Posterior vena cava (tissue), 2 donors: ENCODE measurements at regions not wholly inside any gene's neighbourhood (a gene's known extent, or its start where the extent isn't known, plus 50 kb on each side); places are given as distances from the start of the nearest gene placed in this dataset.

Experiments
- DNase-seq: peaks from one replicate; pipeline ENCODE4 v3.0.0-alpha.2; 2020; ENCODE audit warnings: low spot score
- intact Hi-C, 2 donors: fragments of 100-400 bp; cut with DNase I; formaldehyde crosslinking; loops; one replicate each; pipeline versions ENCODE4 v1.14.1 to v1.14.2; 2022 to 2023
- donor health status: DM: yes; HTN: yes; CAD: no.
- donor health status: DM: yes; HTN: yes; CAD: no.

DNA sequence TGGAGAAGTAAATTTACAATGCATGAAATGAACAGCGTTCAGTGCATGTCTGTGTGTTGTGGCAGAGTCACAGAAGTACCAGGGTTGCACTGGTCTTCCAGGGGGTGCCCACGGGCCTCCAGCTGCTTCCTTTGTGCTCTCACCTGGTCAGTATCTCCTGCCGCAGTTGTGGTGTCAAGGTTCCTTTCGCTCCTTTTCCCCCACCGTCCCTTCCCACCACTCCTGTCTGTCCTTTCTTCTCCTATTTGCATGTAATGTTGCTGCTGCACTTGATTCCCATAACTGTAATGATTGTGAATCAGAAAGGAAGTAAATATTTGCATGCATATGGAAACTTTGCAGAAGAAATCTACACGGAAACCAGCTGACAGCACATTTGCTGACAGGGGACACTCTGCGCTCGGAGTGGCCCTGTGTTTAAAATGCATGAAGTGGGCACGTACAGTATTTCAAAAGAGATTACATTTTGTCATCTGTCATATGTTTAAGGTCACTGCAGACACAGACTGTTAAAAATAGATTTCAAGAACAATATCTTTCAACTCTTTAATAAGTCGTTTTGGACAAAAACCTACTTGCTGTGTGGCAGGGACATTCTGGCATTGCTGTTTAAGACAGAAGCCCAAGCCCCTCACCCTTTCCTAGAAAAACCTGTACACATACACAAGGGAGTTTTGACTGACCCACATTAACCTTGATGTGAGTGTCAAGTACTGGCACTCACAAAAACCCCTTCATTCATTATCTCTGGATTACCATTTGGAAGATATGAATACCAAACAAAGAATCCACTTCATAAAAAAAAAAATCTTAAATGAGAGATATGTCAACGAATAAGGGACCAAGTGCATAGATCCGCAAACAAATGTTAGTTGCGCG lies 336.7 kb upstream of the KLF6 start:
- intact Hi-C loops = no loop called here
- DNase-seq = no peak

DNA sequence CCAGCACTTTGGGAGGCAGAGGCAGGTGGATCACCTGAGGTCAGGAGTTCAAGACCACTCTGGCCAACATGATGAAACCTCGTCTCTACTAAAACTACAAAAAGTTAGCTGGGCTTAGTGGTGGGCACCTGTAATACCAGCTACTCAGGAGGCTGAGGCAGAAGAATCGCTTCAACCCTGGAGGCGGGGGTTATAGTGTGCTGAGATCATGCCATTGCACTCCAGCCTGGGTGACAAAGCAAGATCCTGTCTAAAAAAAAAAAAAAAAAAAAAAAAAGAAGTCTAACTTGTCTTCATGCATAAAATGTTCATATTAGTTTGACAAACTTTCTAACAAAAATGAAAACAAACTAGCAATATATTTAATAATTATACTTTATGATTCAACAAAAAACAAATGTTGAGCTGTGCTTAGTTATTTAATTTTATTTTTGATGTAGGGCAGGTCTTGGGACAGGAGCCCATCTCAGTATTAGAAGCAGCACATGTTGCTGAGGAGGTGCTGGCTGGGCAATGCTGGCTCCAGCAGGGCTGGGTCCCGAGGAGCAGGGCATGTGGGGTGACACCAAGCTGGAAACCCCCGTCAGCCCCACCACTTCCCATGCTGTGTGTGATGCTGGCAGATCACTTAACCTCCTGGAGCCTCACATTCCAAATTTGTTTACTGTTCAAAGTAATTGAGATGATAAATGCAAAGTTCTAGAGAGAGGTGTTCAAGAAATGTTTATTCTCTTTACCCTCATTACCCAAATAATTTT lies 335.3 kb upstream of the KLF6 start:
- DNase-seq = no peak
- intact Hi-C loops = no loop called here

DNA sequence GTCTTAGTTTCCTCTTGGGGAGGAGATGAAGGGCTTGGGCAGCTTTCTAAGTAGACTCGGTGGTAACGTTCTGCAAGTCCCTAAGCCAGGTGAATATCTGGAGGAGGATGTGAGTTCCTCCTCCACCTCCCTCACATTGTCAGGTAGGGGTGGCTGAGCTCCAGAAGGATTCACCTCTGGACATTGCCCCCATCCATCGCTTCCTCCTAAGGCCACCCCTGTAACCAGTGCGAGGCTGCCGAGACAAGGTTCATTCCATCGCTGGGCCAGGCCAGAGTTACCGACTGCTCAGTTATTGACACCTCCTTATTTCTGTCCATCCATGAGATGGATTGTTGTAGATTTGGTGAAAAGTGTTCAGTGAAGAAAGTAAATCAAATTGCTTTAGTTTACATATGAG lies 334.1 kb upstream of the KLF6 start:
- no peak for DNase-seq
- intact Hi-C loops = no loop called here

DNA sequence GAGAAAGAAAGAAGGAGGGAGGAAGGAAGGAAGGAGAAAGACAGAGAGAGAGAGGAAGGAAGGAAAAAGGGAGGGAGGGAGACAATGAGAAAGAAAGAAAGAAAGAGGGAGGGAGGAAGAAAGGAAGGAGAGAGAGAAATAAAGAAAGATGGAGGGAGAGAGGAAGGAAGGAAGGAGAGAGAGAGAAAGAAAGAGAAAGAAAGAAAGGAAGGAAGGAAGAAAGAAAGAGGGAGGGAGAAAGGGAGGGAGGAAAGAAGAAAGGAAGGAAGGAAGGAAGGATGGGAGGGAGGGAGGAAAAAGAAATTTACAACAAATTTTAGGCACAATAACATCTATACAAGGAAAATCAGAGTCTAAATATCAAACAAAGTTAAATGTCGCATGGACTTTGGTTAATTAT lies 332.6 kb upstream of the KLF6 start:
- DNase-seq = no peak
- intact Hi-C loops = no loop called here

DNA sequence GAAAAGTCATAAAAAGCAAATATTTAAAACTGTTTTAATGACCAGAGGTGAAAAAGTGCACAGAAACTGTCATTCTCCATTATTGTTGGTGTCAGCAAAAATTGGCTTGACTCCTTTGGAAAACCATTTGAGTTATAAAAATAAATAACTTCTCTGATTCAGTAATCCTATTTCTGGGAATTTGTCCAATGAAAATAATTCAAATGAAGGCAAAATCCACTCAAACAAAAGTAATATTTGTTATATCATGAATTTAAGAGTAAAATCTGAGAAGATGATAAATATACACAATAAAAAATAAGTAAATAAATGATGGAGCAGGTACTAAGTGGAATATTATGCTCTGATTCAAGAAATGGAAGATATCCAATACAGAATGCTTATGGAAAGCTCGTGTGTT lies 326.6 kb upstream of the KLF6 start:
- intact Hi-C loops = no loop called here
- no peak for DNase-seq

DNA sequence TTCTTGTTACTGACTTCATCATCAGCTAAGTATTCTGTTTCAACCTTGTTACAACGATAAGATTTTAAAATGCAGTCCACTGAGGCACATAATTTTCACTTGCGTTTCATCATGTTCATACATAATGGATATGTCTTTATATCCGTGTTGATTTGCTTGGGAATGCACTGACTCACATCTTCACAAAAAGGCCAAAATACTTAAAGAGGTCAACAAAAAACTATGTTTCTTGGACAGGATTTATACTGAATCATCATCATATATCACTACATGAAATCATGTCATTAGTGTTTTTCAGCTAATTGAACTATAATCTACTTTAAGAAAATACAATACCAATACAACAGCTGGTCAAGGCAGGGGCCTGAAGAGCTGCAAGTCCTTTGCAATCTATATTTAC lies 324.5 kb upstream of the KLF6 start:
- intact Hi-C loops = no loop called here
- DNase-seq = no peak

DNA sequence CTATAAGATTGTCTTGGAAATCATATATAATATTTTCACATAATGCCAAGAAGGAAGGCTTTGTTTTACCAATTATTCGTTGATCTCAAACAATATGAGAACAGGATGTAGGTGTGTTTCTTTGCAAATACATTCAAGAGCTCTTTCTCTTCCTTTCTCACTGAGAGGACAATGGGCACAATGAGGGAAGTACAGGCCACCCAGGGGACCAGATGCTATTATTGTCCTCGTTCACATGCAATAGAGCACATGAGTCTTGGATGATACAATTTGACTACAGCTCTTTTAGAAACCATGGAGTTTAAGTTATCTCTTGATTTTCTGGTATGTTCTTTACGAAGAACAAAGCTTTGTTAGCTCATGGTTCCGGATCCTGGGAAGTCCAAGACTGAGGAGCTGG lies 323.7 kb upstream of the KLF6 start:
- no peak for DNase-seq
- intact Hi-C loops = no loop called here

DNA sequence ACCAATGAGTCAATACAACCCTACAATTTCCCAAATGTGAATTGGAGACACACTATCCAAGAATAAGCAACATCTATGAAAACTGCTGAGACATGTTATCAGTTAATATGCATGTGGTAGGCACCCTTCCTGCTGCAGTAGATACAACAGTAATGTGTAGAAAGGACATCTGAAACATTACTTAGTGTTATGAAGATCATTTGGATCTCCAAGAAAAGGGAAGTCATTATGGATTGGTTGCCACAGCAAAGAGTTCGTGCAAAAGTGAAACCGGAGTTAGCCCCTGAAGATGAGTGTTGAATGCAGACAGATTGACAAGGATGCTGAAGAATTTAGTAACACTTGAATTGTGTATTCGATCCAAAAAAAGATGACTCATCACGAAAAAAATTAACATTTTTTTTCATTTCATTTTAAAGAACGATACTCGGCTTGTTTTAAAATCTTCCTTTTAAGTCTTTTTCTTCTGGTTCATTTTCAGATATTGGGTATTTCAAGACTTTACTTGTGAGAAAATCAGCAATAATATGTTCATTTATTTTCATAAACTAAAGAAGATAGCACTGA lies 322.4 kb upstream of the KLF6 start:
- no peak for DNase-seq

DNA sequence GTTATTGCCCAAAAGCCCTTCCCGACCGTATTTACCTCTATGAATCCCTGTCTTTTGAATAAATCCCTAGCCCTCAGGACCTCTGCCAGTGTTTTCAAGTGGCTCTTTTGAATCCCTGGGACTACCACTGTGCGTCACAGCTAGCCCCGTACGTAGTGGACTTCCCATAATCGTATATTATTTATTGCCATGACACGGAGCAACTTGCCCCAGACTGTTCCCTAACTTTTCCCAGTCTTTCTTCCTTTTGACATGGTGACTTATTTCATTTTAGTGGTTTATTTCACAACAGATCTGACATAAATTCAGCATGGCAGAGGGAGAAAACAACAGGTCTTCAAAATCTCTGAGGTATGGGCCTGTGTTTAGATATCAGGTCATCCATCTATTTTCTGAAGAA lies 318.6 kb upstream of the KLF6 start:
- no peak for DNase-seq

More for the DNA sequence above, 322.4 kb upstream of the KLF6 start:
- intact Hi-C loops = no loop called here

DNA sequence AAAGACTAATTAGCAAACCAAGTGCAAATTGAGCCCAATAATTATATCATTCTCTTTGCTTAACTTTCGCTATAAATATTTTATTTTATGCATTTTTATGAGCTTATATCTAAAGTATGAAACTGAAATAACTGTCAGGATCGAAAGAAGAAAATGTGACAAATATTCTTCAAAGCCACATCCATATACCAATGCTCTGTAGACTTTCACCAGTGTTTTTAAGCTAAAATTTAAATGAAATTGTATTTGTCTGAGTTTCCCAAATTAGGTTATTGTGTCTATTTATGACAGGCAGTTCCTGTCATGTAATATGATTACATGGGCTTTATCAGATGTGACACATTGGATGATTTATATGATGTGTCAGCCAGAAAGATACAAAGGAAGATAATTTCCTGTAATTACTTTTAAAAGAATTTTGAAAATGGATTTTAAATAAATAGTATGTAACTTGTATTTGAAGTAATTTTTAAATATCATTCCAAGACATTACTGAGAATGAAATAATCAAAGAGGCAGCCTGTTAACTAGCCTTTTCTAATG lies 317.9 kb upstream of the KLF6 start:
- intact Hi-C loops = no loop called here
- no peak for DNase-seq

More for the DNA sequence above, 318.6 kb upstream of the KLF6 start:
- intact Hi-C loops = no loop called here

DNA sequence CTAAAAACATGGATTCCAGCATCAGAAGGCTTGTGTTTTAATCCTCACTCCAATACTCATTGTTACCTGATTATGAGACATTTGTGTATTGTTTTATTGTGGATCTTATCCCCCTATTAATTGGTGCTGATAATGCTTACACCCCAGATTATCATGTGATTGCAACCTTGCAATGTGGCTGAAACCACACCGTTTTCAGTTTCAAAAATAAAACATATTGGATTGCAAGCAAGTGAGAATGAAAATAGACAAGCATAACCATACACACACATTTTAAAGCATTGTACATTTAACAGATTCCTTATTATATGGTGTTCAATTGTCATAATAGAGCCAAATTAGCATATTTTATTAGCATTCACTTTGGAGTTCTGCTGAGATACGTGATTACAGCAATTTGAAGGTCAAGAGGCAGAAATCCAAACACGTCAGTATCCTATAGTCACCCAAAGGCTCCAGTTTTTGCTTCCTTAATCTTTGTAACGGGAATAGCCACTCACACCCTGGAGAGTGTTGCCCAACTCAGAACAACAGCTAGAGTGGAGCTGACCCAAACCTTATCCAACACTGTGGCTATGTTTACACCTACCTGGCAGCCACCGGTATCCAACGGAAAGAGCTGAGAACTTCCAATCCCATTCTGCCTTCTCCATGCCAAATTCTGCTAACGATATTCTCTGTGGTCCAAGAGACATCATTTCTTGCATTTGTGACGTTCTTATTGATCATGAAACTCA lies 317.1 kb upstream of the KLF6 start:
- intact Hi-C loops = no loop called here
- DNase-seq = no peak

DNA sequence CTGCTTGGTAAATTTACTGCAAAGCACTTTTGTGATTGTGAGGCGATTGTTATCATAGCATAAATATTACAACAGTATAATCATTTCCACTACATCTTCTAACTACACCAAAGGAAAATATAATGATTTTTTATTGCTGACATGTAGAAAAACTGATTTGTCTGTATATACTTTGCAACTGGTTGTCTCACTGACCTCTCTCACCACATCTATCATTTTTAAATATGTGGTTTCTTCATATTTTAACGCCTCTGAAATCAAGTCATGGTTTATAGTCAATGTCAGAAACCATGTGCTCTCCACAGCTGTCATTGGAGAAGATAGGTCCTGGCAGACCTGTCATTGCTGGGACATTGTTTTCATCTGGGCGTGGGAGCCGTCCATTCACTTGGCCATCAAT lies 315.4 kb upstream of the KLF6 start:
- no peak for DNase-seq
- intact Hi-C loops = no loop called here

DNA sequence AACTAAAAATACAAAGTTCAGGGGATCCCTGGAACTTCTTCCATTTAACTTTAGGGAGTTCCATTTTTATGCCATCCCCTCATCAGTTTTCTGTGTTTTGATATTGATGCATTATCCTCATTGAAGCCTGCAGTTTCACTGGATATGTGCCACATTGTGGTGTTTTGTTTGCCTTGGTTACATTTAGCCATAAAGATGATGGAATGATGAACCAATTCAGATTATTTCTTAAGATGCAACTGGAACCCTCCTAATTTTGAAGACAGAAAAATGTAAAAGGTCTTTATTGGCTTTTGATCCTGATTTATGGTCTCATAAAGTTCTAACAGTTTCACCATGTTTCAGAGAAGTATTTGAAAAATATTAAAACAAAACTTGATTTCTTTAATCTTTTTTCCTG lies 314.2 kb upstream of the KLF6 start:
- DNase-seq = no peak

DNA sequence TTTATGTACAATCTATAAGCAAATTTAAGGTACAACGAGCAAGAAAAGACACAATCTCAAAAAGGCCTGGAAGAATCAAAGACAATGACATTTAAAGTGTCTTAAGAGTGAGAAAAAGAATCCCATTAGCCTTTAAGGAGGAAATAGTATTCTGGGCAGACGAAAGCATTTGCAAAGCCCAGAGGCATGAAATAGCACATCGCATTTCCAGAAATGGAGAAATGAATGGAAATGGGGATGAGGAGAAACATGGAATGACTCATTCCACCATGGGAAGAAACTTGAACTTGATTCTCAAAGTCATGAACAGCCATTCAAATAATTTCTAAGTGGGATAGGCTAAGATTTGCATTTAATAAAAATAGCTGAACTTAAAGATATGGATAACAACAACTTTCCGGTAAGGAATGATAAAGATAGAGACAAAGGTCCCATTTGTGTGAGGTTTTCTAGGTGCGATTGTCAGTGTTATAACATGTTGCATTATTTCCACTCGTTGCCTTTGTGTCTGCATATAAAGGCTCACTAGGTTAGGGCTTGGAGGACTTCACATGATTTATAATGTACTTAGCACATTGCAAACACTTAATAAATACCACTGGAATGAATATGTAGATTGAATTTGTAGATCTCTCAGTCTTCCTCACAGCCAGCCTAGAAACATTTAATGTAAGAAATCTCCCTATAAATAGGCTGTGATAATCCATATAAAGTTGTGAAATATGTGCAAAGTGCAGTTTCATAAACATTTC lies 310.3 kb upstream of the KLF6 start:
- DNase-seq = no peak
- intact Hi-C loops = loop anchor here in 1 of 2 donors (10.0 kb wide), 1 partner anchor 559 kb away; no protein-coding TSS in a partner anchor

More for the DNA sequence above, 314.2 kb upstream of the KLF6 start:
- intact Hi-C loops = loop anchor here in 1 of 2 donors (10.0 kb wide), 1 partner anchor 556 kb away; no protein-coding TSS in a partner anchor

DNA sequence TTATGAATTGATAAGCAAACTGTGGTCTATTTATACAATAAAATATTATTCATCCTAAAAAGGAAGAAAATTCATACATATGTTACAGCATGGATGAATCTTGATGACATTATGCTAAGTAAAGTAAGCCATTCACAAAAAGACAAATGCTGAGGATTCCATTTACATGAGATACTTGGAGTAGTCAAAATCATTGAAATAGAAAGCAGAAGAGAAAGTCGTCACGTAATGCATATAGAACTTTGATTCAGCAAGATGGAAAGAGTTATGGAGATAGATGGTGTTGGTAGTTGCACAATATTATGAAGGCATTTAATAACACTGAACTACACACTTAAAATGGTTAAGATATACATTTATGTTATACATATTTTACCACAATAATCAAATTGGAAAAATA lies 309.7 kb upstream of the KLF6 start:
- intact Hi-C loops = loop anchor here in 1 of 2 donors (10.0 kb wide), 1 partner anchor 560 kb away; no protein-coding TSS in a partner anchor
- DNase-seq = no peak

DNA sequence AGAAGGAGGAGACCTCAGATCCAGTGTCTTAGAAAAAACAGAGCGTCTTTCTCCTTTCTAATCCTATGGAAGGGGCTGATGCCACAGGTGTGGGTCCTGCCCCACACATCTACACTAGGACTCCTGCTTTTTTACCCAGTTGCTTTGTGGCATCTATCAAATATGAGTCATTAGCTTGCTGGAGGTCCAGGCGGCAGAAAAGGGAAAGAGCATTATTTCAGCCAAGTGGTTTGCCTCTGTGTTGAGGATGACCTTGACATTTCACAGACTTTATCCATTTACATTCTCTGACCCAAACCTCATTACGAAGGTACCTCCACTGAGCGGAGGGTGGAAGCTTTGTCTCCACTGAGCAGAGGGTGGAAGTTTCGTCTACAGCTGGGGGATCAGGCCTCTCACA lies 308.4 kb upstream of the KLF6 start:
- no peak for DNase-seq
- intact Hi-C loops = loop anchor here in 1 of 2 donors (10.0 kb wide), 1 partner anchor 561 kb away; no protein-coding TSS in a partner anchor

DNA sequence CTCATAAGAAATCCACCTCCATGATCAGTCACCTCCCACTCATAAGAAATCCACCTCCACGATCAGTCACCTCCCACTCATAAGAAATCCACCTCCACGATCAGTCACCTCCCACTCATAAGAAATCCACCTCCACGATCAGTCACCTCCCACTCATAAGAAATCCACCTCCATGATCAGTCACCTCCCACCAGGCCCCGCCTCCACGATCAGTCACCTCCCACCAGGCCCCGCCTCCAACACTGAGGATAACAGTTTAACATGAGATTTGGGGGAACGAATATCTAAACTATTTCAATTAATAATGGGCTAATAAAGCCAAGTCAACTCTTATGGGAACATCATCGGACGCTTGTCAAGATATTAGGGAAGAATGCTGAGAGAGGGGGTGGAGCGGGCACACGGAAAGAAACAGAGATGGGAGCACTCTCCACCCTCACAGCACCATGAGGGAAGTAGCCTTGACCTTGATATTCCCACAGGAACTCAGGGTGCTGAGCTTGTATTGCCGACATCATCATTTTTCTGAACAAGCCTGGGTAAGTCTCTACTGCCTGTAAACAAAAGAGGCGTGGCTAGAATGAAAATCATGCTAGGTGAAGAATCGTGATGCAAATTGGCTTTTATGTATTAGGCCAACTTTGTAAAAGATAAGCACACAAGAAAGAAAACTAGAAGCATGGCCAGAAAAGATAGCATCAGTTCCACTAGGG lies 303.5 kb upstream of the KLF6 start:
- intact Hi-C loops = no loop called here
- no peak for DNase-seq
